ENCODE measurements at regions not wholly inside any gene's neighbourhood (a gene's known extent, or its start where the extent isn't known, plus 50 kb on each side); places are given as distances from the start of the nearest gene placed in this dataset.

DNA sequence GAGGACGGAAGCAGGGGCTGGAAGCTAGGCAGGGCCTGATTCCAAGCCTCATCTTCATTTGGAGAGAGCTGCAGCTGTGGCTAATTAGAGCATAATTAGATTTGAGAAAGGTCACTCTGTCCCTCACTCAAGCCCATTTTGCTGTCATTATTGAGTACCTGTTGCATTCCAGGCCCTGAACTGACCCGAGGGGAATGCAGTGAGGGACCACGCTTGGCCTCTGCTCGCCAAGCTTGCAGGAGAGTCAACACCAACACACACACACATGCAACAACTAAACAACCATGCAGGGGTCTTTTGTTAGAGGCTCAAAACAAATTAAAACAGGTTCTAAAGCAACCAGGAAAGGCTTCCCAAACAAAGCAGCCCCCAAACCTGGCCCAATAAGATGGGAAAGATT, 52.7 kb upstream of the MAMLD1 start:
- no peak for DNase-seq

DNA sequence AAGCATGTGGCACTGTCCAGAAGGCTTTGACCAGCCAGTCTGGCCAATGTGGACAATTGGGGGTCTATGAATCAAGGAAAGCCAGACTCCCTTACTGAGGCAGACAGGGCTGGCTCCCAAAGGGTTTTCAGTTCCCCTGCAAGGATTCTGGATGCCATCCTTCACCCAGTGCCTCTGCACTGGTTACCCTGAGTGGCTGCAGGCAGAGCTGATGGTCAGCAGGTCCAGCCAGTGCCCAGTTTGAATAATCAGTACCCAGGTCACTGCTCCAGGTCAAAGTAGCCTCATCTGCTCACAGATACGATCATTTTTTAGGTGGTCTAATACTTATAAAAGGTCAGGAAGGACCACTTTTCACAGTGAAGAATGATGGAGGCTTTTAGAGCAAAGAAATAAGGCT, 52.2 kb upstream of the MAMLD1 start:
- DNase-seq: no peak

DNA sequence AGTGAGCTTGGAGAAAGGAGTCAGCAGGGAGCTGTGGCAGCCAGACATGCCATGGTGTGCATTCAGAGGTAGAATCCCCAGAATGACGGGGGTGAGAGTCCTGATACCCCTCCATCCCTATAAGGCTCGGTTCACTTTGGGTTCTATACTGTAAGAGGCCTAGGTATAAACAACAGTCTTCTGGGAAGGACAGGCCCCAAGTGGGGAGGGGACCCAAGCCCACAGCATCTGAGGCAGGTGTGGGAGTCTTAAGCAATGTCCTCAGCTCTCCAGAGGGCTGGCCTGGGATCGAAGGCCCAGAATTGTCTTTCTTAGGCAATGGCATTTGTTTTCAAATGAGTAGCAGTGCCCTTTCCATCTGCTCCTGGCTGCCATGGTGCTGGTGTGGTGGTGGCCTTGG, 50.2 kb upstream of the MAMLD1 start:
- DNase-seq: no peak
